ACHN (cell line): ENCODE measurements at regions not wholly inside any gene's neighbourhood (a gene's known extent, or its start where the extent isn't known, plus 50 kb on each side); places are given as distances from the start of the nearest gene placed in this dataset.

Source experiments
- DNase-seq: peaks from one replicate; pipeline ENCODE4 v3.0.0-alpha.2; 2015
- in situ Hi-C: cut with HindIII; loops from 2 replicates; pipeline ENCODE4 v1.10.0; 2017; ENCODE audit warnings: low sequenced_read_pairs, low pct_ligation_motif_present, low pct_unique_long_range_greater_than_20kb

DNA sequence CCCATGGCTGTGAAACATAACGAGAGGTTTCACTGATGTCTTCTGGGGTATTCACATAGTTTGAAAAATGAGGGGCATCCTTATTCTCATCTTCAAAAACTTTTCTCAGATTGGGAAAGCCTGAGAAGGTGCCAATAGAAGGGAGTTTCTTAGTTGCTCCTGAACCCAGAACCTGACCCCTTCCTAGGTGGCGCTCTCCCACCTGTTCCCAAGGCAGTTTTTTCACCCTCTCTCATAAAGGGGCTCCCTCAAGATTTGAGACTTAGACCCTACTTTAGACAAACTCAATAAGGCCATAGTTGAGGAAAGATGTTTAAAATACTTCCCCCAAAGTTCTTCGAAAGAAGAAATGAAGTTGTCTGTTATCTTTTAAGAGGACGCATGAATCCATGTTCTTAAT is 142.2 kb downstream of the FGF9 start:
- in situ Hi-C loops: no loop called here
- no peak for DNase-seq

DNA sequence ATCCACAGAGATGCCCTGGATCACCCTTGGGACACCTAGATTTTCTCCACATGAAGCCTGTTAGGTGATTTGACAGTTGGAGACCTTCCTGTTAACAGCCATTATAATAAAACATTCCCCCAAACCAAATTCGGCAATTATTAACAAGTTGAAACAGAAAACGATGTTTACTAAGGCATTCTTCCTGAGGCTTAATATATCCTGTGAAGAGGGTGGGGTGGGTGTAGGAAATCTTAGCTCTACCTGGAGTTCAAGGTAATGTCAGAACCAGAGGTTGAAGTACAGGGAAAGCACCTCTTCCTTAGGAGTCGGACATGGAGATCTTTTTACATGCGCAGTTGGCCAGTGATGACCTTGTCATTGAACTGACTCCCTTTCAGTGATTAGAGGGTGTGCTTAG is 143.0 kb downstream of the FGF9 start:
- in situ Hi-C loops: no loop called here
- no peak for DNase-seq

DNA sequence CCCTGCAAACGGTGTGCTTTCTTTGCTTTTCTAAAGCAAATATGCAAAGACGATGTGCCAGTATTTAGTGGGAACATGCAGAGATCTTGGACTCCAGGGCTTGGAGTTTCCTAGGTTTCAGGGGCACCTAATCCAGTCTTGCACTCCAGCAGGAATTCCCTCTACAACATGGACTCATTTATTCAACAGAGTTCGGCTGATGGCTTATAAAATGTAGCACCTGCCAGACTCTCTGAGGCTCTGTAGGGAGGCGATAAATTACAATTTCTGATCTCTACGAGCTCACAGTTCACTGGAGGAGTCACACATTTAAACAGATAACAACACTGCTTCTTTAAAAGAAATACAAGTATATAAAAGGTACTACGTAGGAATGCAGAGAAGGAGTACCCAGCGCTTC is 143.7 kb downstream of the FGF9 start:
- no peak for DNase-seq
- in situ Hi-C loops: no loop called here

DNA sequence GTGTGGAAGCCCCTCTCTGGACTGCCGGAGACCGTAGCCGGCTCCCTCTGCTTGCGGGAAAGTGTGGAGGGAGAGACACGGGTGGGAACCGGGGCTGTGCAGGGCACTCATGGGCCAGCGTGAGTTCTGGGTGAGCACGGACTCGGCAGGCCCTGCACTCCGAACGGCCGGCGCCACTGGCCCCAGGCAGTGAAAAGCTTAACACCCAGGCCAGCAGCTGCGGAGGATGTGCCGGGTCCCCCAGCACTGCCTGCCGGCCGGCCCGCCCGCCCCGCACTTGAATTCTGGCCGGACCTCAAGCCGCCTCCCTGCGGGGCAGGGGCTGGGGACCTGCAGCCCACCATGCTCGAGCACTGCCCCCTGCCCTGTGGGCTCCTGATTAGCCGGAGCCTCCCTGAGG is 147.0 kb downstream of the FGF9 start:
- DNase-seq: no peak
- in situ Hi-C loops: no loop called here

DNA sequence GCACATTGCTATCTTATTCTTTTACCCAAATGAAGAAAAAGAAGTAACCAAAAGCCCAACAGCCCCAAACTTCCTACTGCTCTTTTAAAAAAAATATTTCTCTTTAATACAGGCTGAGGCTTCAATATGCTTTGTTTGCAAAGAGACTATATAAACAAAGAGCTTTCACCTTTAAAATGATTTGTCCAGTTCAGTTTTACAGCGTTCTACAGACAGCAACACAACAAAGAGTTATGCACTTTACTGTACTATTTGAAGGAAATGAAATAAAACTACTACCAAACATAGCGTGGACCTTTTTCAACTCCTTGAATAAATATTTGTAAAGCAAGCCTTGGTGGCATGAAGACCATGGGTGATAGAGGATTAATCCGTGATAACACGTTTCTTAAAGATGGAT is 151.2 kb downstream of the FGF9 start:
- no peak for DNase-seq
- in situ Hi-C loops: no loop called here

DNA sequence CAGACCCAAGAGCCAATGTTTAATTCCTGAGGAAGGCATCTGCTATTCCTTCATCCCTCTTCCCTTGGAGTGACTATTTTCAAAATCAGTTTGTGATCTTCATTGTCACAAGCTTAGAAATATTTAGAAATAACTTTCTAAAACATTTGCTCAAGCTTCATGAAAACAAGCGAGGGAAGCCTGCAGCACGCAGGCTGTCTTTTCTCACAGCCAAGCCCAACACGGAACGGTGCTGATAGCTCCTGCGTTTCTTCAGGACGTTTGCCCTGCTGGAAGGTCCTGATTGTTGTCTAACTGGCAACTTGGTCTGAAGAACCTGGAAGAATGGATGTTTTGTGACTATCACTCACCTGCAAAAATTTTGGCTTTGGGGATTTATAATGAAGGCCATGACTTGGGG is 152.5 kb downstream of the FGF9 start:
- in situ Hi-C loops: no loop called here
- no peak for DNase-seq

DNA sequence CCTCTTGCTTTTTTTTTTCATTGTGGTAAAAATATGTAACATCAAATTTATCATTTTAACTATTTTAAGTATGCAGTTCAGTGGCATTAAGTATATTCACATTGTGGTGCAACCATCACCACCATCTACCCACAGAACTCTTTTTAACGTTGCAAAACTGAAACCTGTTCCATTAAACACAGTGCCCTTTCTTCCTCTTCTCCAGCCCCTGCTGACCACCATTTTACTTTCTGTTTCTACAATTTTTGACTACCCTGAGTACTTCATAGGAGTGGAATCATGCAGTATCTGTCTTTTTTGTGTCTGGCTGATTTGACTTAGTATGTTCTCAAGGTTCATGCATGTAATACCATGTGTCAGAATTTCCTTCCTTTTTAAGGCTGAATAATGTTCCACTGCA is 153.1 kb downstream of the FGF9 start:
- no peak for DNase-seq

DNA sequence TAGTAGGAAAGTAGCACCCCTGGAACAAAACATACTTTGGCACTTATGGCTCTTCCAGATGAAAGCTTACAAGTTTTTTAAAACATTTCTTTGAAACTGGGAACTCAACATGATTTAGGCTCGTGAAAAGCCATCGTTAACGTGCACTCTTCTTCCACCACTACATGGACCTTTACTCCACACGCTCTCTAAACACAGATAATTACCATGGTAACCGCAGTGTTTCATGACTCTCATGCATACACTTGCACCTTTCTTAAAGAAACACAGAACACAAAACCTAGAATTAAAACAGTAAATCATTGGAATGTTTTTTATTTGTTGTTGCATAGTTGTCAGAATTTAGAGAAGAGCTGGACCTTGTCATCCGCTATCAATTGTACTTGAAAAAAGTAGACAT is 154.3 kb downstream of the FGF9 start:
- in situ Hi-C loops: no loop called here

More for the DNA sequence above, 153.1 kb downstream of the FGF9 start:
- in situ Hi-C loops: no loop called here

DNA sequence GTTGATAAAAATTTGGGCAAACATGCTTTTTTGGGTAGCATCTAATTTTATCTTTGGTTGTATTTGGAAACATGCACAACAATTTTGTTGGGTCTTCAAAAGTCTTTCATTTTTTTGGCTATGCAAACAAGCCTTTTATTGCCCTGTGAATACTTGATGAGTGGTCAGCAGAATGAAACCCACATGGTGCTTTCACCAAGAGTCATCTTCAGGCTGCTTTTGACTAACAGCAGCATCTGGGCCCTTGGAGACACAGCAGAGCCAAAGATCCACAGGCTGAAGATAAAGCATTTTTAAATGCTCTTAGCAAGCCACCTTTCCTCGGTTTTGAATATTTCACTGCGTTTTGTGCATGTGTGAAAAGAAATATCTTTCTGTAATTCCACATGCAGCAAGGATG is 154.9 kb downstream of the FGF9 start:
- in situ Hi-C loops: no loop called here
- no peak for DNase-seq

More for the DNA sequence above, 154.3 kb downstream of the FGF9 start:
- no peak for DNase-seq

DNA sequence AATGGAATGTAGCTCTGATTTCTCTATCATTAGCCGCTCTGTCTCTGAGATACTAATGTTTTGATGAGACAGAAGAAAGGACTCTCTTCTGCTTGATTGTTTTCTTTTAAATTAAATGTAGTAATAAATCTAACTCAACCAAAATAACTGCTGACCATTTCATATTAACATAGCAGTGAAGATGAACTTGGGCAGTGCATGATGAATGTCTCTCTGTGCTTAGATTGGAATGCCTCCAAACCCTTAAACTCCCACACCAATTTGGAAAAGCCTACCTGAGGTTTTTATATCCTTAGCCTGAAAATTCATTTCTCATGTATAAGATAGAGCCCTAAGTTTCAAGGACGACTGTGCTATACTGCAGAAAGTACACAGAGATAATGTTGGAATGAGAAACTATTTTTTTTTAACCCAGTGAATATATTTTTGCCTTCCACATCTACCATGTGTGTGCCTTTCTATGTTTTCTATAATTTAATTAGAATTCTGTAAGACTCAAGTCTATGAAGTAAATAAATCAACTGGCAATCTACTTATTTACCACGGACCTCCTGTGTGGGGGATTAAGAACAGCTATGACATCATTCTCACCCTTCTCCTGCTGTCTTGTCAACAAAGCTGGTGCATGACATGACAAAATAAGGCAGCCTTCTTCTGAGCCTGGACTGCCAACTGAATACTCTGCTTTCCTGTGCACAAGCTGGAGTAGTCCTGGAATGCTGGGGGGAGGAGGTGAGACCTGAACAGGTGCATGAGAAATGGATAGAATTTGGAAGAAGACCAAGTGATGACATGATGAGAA is 155.5 kb downstream of the FGF9 start:
- in situ Hi-C loops: no loop called here
- DNase-seq: no peak

DNA sequence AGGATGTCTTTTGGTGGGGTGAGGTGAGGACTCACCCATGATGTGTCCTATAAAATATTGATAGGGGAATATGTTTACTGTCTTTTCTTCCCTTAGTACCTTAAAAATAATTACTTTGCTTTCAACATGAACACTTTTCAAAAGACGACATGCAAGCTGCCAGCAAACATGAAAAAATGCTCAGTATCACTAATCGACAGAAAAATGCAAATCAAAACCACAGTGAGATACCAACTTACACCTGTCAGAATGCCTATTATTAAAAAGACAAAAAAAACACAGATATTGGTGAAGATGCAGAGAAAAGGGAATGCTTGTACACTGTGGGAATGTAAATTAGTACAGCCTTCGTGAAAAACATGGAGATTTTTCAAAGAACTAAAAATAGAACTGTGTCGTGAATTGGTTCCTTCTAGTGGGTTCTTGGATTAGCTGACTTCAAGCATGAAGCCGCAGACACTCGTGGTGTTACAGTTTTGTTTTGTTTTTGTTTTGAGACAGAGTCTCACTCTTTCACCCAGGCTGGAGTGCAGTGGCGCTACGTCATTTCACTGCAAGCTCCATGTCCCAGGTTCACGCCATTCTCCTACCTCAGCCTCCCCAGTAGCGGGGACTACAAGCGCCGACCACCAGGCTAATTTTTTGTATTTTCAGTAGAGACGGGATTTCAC is 160.9 kb downstream of the FGF9 start:
- DNase-seq: no peak
- in situ Hi-C loops: no loop called here

DNA sequence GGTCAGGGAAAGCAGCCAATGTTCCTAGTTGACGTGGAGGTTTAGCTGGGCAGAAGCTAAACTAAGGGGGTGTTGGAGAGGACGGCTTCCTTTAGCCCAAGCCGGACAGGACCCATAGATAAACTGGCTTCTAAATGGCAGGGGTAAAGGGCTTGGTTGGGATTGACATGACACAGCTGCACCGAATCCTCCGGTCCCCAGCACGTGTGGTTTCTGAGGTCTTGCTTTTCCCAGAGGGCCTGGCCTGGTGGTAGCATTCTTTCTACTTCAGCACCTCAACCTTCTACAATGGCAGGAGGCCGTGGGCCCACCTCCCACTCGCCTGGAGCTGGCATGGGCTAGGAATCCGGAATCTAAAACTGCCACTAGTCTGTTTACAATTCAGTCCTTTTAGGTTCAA is 163.0 kb downstream of the FGF9 start:
- in situ Hi-C loops: no loop called here
- DNase-seq: no peak

DNA sequence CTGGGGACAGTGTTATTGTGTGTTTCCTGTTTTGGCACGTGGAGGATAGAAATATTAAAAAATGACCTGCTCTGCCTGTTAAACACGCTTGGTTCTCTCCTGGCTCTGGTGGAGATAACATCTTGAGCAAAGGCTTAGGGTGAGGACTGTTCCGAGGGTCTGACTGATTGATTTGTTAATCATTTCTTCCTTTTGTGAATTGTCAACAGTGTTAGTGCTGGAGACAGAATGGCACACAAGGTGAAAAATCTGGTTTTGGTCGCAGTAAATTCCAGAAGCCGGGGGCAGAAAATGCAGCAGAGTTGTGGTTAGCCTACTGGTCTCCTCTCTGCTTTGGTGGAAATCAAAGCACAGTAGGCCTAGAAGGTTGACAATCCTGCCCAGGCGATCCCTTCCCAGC is 163.6 kb downstream of the FGF9 start:
- in situ Hi-C loops: no loop called here
- DNase-seq: no peak

DNA sequence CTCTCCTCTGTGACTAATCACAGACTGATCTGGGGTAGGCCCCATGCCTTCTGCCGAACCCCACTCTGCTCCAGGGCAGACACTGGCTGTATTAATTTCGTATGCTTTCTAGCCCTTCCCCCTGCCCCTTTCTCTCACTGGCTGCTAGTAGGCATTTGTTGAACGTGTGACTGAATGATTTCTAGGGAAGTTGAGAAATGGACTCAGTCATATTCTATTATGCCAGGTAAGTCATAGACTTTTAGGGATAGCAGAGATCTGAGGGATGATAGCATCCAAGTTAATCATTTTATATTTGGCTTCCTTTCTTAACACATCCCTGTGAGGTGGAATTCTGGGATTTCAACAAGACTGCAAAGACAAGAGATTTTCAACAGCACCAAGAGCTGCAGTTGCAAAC is 166.4 kb downstream of the FGF9 start:
- in situ Hi-C loops: no loop called here
- DNase-seq: no peak

DNA sequence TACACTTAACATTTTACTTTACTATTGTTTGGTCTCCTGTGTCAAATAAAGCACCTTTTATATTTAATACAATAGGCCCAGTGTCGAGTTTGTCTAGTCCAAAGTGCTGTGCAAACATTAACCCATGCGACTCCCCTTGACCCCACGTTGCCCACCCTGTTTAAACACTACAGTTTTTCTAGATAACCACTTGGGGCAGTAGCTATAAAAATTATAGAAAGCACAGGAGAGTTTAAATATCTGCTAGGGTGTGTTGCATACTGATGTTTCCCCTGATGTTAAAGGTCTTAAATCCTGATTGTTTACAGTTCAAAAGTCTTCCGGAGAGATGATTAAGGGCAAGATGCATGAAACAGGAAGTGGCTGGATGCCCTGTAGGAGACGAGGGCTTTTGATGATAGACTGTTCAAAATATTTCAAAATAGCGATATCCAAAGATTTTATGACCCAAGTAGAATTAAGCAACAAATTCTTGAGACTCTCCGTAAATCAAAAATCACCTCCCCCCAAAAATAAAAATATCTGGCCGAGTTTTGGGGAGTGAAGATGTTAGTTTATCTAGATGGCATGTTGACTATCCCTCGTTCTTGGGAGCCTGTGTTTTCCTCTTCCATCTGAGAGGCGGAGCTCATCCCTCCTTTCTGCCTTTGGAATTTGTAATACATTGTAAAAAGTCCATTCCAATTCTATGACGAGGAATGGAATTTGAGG is 167.1 kb downstream of the FGF9 start:
- no peak for DNase-seq
- in situ Hi-C loops: no loop called here

DNA sequence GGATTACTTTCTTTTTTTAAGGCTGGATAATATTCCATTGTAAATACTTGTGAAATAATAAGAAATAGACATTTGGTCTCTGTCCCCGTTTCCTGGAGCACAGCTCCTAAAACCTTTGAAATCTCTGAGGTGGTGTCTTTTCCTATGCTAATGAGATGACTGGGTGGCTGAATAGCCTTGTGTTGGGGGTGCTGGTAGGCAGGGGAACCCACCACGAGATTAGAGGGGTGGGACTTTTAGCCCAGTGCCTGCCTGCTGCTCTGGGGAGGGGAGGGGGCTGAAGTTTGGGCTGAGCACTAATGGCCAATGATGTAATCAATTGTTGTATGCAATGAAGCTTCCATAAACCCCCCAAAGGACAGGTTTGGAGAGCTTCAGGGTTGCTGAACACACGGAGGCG is 175.7 kb downstream of the FGF9 start:
- in situ Hi-C loops: no loop called here
- no peak for DNase-seq

DNA sequence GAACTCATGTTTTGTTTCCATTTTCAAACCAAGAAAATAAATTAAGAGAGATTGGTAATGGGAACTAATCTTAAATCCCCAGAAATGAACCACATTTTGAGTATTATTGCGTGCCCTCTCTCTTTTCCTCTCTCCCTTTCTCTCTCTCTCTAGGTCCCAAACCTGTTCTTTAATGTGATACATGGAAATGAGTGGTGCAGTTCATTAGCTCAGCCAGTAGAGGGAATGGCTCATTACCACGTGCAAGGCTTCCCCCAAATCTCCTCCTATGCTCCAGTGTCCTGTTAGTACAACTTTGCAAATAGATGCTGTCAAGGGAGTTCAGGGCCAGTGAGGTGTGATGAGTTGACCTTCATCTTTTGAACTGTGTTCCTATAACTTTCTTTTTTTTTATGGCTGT is 178.4 kb downstream of the FGF9 start:
- DNase-seq: peak; percentile 31
- in situ Hi-C loops: no loop called here

DNA sequence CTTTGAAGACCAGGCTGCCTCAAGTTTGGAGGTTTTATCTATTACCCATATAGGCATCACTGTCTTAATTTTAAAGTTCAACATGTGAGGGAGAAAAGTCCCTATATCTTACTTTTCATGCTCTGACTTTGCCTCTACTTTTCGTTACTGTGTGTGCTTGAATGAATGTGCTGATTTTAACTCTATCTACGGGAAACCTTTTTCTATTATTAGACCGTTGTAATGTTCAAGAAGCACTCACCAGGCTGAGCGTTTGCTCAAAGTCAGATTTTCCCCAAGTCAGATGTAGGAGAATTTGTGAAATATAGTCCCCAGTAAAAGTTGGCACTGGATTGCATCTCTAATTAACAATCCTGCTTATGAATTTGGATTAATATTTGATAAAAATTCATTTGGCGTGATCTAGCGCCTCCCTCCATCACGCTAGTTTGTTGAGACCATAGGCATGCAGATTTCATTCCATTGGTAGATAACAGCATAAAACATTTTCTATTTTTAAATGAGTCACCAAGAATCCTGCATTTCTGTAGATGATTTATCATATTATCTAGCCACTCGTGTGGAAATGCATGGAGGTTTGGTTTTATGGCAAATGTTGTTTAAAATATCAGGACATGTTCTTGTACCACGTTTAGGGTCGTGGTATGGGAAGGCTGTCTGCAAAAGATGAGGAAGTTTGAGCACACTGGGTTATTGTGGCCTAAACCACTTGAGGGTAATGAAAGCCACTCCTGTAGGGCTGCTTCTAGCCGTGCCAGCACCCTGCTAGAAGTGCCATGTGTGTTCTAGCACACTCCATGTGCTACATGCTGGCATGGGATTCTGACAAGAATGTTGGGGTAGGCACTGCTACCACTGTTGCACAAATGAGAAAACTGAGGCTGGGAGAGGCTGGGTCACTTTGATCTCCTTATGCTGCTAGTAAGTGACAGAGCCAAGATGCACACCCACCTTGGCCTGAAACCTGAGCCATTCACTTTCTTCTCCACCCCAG is 179.4 kb downstream of the FGF9 start:
- no peak for DNase-seq
- in situ Hi-C loops: no loop called here

DNA sequence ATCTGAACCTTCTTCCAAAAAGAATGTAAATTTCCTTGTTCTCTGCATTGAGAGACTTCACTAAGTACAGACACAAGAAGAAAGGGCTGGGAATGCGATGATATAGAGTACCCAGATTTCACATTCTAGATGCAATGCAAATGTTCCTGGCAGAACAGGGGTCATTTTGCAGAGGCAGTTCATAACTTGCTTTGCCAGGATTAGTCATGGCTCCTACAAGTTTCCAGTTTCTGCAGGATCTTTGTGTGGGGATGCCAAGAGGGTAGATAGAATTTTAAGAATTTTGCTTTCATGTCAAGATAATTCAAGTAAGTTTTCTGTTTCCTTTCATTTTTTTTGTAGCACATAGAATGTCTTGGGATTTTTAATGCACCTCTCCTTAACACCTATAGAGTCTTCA is 181.2 kb downstream of the FGF9 start:
- in situ Hi-C loops: no loop called here
- DNase-seq: no peak
